DND-41 (cell line): ENCODE measurements at regions not wholly inside any gene's neighbourhood (a gene's known extent, or its start where the extent isn't known, plus 50 kb on each side); places are given as distances from the start of the nearest gene placed in this dataset.

ENCODE experiments used
- ATAC-seq: fragments of 200-7000 bp; cut with Tn5 transposase; 3 replicates; pipeline ENCODE4 v1.9.1; 2021; ENCODE audit warnings: low read depth; ENCODE audit not compliant: insufficient read depth
- DNase-seq: peaks from one replicate; pipeline ENCODE4 v3.0.0-alpha.2; 2020
- H2AFZ ChIP-seq: 2 replicates; pipeline ENCODE4 v1.6.0; 2012; ENCODE audit warnings: low read depth, low read length
- H3K27ac ChIP-seq: 2 replicates; pipeline ENCODE4 v1.5.1; 2012; ENCODE audit warnings: low read length, inconsistent platforms
- H3K27me3 ChIP-seq: fragments of 200-600 bp; sonication (generic); 2 replicates; pipeline ENCODE4 v1.6.0; 2012; ENCODE audit warnings: low read length, mild to moderate bottlenecking, inconsistent platforms; ENCODE audit not compliant: insufficient read depth, poor library complexity
- H3K36me3 ChIP-seq: 2 replicates; pipeline ENCODE4 v1.5.1; 2012; ENCODE audit warnings: low read length, inconsistent platforms; ENCODE audit not compliant: insufficient read depth
- H3K4me1 ChIP-seq: 2 replicates; pipeline ENCODE4 v1.5.1; 2012; ENCODE audit warnings: mild to moderate bottlenecking, low read length; ENCODE audit not compliant: insufficient read depth
- H3K4me2 ChIP-seq: 2 replicates; pipeline ENCODE4 v1.6.0; 2012; ENCODE audit warnings: mild to moderate bottlenecking, moderate library complexity, low read length, inconsistent platforms; ENCODE audit not compliant: insufficient read depth
- H3K4me3 ChIP-seq, 2 experiments: fragments of 200-600 bp in 1 of 2; shearing (Covaris generic) in 1 of 2; 2 replicates each; pipeline ENCODE4 v1.5.1; 2012 to 2016; ENCODE audit warnings: inconsistent platforms in 2 of 2, low read length in 2 of 2, mild to moderate bottlenecking in 2 of 2, low read depth in 1 of 2, moderate library complexity in 1 of 2
- H3K79me2 ChIP-seq: 2 replicates; pipeline ENCODE4 v1.6.0; 2012; ENCODE audit warnings: low read length, inconsistent platforms; ENCODE audit not compliant: insufficient read depth
- H3K9ac ChIP-seq: 2 replicates; pipeline ENCODE4 v1.6.0; 2012; ENCODE audit warnings: low read depth, mild to moderate bottlenecking, inconsistent platforms, low read length, moderate library complexity
- H3K9me3 ChIP-seq: 2 replicates; pipeline ENCODE4 v1.5.1; 2012; ENCODE audit warnings: low read length, moderate library complexity, mild to moderate bottlenecking, inconsistent platforms; ENCODE audit not compliant: insufficient read depth, severe bottlenecking
- H4K20me1 ChIP-seq: 2 replicates; pipeline ENCODE4 v1.6.0; 2012; ENCODE audit warnings: low read length; ENCODE audit not compliant: insufficient read depth
- CTCF ChIP-seq: IDR thresholded peaks from 2 replicates; pipeline ENCODE4 v1.5.1; 2012; ENCODE audit warnings: borderline replicate concordance, low read length, moderate library complexity, mild to moderate bottlenecking; ENCODE audit not compliant: poor library complexity, severe bottlenecking; ENCODE audit errors: extremely low read depth
- EZH2 ChIP-seq: IDR thresholded peaks from 3 replicates; pipeline ENCODE4 v1.6.1; 2012; ENCODE audit warnings: borderline replicate concordance, low read depth, mild to moderate bottlenecking, moderate library complexity, low read length, inconsistent platforms; ENCODE audit not compliant: severe bottlenecking

- H4K20me1 ChIP-seq = no peaks in the 10 kb centered on the region
- no peak overlapping the region for H3K4me2 ChIP-seq
- H2AFZ ChIP-seq = no peak overlapping the region
- no peak overlapping the region for H3K4me3 ChIP-seq
- no peaks in the 10 kb centered on the region for H3K9me3 ChIP-seq
- H3K27ac ChIP-seq = no peak overlapping the region
- H3K4me1 ChIP-seq = no peaks in the 10 kb centered on the region
- TF ChIP-seq EZH2 = no peak
- TF ChIP-seq CTCF = no peak
- no peak for DNase-seq
- ATAC-seq = no peak
- no peak overlapping the region for H3K9ac ChIP-seq
- no peaks in the 10 kb centered on the region for H3K36me3 ChIP-seq
- no peaks in the 10 kb centered on the region for H3K27me3 ChIP-seq
- H3K79me2 ChIP-seq = no peaks in the 10 kb centered on the region
These were observed 380.0 kb upstream of the XYLT1 start for GRCh38 chr16:17850581-17851250.

- Histone ChIP-seq H3K4me2 (no peak overlapping the region), H3K27me3 (no peaks in the 10 kb centered on the region), H3K36me3 (no peaks in the 10 kb centered on the region), H3K79me2 (no peaks in the 10 kb centered on the region), H3K9me3 (no peaks in the 10 kb centered on the region), H3K4me1 (no peaks in the 10 kb centered on the region), H2AFZ (no peak overlapping the region), H3K4me3 (no peak overlapping the region), H4K20me1 (no peaks in the 10 kb centered on the region), H3K27ac (no peak overlapping the region), H3K9ac (no peak overlapping the region)
- TF ChIP-seq EZH2 (no peak), CTCF (no peak)
- ATAC-seq (no peak), DNase-seq (no peak)
These were observed 376.6 kb upstream of the XYLT1 start for GRCh38 chr16:17847234-17847795.

GRCh38 chr16:17846030-17846429, 375.3 kb upstream of the XYLT1 start:
- H3K36me3 ChIP-seq = no peaks in the 10 kb centered on the region
- ATAC-seq (no peak), DNase-seq (no peak)
- H3K9ac ChIP-seq = no peak overlapping the region
- H3K9me3 ChIP-seq = no peaks in the 10 kb centered on the region
- no peak for TF ChIP-seq CTCF
- no peak for TF ChIP-seq EZH2
- H3K79me2 ChIP-seq = no peaks in the 10 kb centered on the region
- no peak overlapping the region for H3K4me3 ChIP-seq
- H3K27ac ChIP-seq = no peak overlapping the region
- H3K4me1 ChIP-seq = no peaks in the 10 kb centered on the region
- H3K4me2 ChIP-seq = no peak overlapping the region
- H4K20me1 ChIP-seq = no peaks in the 10 kb centered on the region
- no peak overlapping the region for H2AFZ ChIP-seq
- no peaks in the 10 kb centered on the region for H3K27me3 ChIP-seq
